Psoas muscle (tissue), 7 donors: ENCODE measurements at regions not wholly inside any gene's neighbourhood (a gene's known extent, or its start where the extent isn't known, plus 50 kb on each side); places are given as distances from the start of the nearest gene placed in this dataset.

Experiments used
- ATAC-seq, 4 donors: fragments of 200-7000 bp; cut with Tn5 transposase; one replicate each; pipeline ENCODE4 v1.9.1; 2020; ENCODE audit warnings: moderate library complexity in 3 of 4, mild to moderate bottlenecking in 2 of 4
- DNase-seq, 2 donors: peaks; one replicate each; pipeline ENCODE4 v3.0.0-alpha.2; 2020
- H3K27ac ChIP-seq: fragments of 200-600 bp; one replicate; pipeline ENCODE4 v1.8.0; 2022
- H3K27me3 ChIP-seq, 3 donors: fragments of 200-600 bp in 1 of 3; one replicate each; pipeline versions ENCODE4 v1.6.1 to v1.8.0; 2013 to 2022; ENCODE audit warnings: low read length in 2 of 3, mild to moderate bottlenecking in 2 of 3, moderate library complexity in 1 of 3; ENCODE audit not compliant: insufficient read depth in 3 of 3
- H3K36me3 ChIP-seq, 2 donors: fragments of 200-600 bp in 1 of 2; one replicate each; pipeline versions ENCODE4 v1.6.1 to v1.8.0; 2013 to 2022; ENCODE audit warnings: low read depth in 1 of 2, mild to moderate bottlenecking in 1 of 2, moderate library complexity in 1 of 2; ENCODE audit not compliant: insufficient read depth in 1 of 2
- H3K4me1 ChIP-seq: fragments of 200-600 bp; one replicate; pipeline ENCODE4 v1.8.0; 2022
- H3K4me3 ChIP-seq: fragments of 200-600 bp; one replicate; pipeline ENCODE4 v1.8.0; 2022; ENCODE audit warnings: mild to moderate bottlenecking
- H3K9me3 ChIP-seq: fragments of 200-600 bp; one replicate; pipeline ENCODE4 v1.8.0; 2022
- CTCF ChIP-seq: fragments of 200-600 bp; IDR thresholded peaks from one replicate; pipeline ENCODE4 v1.8.0; 2022; ENCODE audit warnings: antibody characterized with exemption
- WGBS, 3 donors: extraction: QIAGEN DNeasy Blood & Tissue Kit; methylation state at CpG; one replicate each; pipeline versions ENCODE4 v1.1.6 to v1.1.7; 2013; 5-methylcytosine and 5-hydroxymethylcytosine counted together
- intact Hi-C, 2 donors: fragments of 100-400 bp; cut with DNase I; formaldehyde crosslinking; loops; one replicate each; pipeline versions ENCODE4 v1.11.0 to v1.14.2; 2022
- donor health status: healthy with polysubstance abuse.
- donor health status: DM: no; HTN: no; CAD: no; lungs with moderate emphysema.
- donor health status: Bipolar disorder and iron deficiency.
- donor health status: healthy.
- donor health status: DM: yes; HTN: yes; CAD: no.
- donor health status: DM: no; HTN: no; CAD: no.
- donor health status: DM: yes; HTN: yes; CAD: no.

GRCh38 chr18:28805491-28805890, 628.6 kb upstream of the CDH2 start:
- no peak for TF ChIP-seq CTCF
- WGBS, 3 donors: 54 to 69% (median 65%) methylated on average over 1 of the region's 1 CpG
- no peaks in the 10 kb centered on the region for H3K36me3 ChIP-seq
- peaks cover 6% of the 10 kb centered on the region for H3K9me3 ChIP-seq
- intact Hi-C loops: no loop called here
- no peak overlapping the region for H3K4me3 ChIP-seq
- ATAC-seq: no peak
- no peaks in the 10 kb centered on the region for H3K27me3 ChIP-seq
- no peak overlapping the region for H3K27ac ChIP-seq
- no peaks in the 10 kb centered on the region for H3K4me1 ChIP-seq
- no peak for DNase-seq

- Histone ChIP-seq H3K4me1 (no peaks in the 10 kb centered on the region), H3K27me3 (no peaks in the 10 kb centered on the region), H3K36me3 (no peaks in the 10 kb centered on the region), H3K27ac (no peak overlapping the region), H3K4me3 (no peak overlapping the region), H3K9me3 (peaks cover 6% of the 10 kb centered on the region)
- intact Hi-C loops: no loop called here
- 79 to 82% (median 79%) methylated on average over 6 of the region's 6 CpGs for WGBS, 3 donors
- ATAC-seq: no peak
- DNase-seq: no peak
- TF ChIP-seq CTCF: no peak
Measured at GRCh38 chr18:28804512-28805202, 627.7 kb upstream of the CDH2 start.

- Histone ChIP-seq H3K9me3 (no peaks in the 10 kb centered on the region), H3K4me1 (no peaks in the 10 kb centered on the region), H3K36me3 (no peaks in the 10 kb centered on the region), H3K4me3 (no peak overlapping the region), H3K27ac (no peak overlapping the region), H3K27me3 (no peaks in the 10 kb centered on the region)
- 47 to 49% (median 47%) methylated on average over 4 of the region's 4 CpGs for WGBS, 3 donors
- DNase-seq (no peak), ATAC-seq (no peak)
- intact Hi-C loops: no loop called here
- TF ChIP-seq CTCF: no peak
Measured at GRCh38 chr18:28802546-28802945, 625.6 kb upstream of the CDH2 start.

- WGBS, 3 donors: 84 to 92% (median 85%) methylated on average over 5 of the region's 5 CpGs
- DNase-seq (no peak), ATAC-seq (no peak)
- Histone ChIP-seq H3K4me3 (no peak overlapping the region), H3K4me1 (no peaks in the 10 kb centered on the region), H3K27ac (no peak overlapping the region), H3K36me3 (no peaks in the 10 kb centered on the region), H3K9me3 (no peaks in the 10 kb centered on the region), H3K27me3 (no peaks in the 10 kb centered on the region)
- TF ChIP-seq CTCF: no peak
- intact Hi-C loops: no loop called here
Measured at GRCh38 chr18:28801876-28802275, 624.9 kb upstream of the CDH2 start.
